Esophagus muscularis mucosa (tissue), 4 donors: ENCODE measurements at regions not wholly inside any gene's neighbourhood (a gene's known extent, or its start where the extent isn't known, plus 50 kb on each side); places are given as distances from the start of the nearest gene placed in this dataset.

Experiments used
- DNase-seq: peaks from one replicate; pipeline ENCODE4 v3.0.0-alpha.2; 2017; ENCODE audit errors: extremely low spot score
- H3K27ac ChIP-seq, 4 donors: fragments of 200-600 bp; sonication (generic); replicated peaks in 1 of 4; 1 replicate in 3 of 4; 2 replicates in 1 of 4; pipeline ENCODE4 v1.5.1; 2016 to 2019; ENCODE audit warnings: mild to moderate bottlenecking in 1 of 4
- H3K27me3 ChIP-seq, 4 donors: fragments of 200-600 bp; sonication (generic); one replicate each; pipeline versions ENCODE4 v1.5.1 to v1.6.0; 2016 to 2019
- H3K36me3 ChIP-seq, 4 donors: fragments of 200-600 bp; sonication (generic); one replicate each; pipeline ENCODE4 v1.5.1; 2016 to 2019
- H3K4me1 ChIP-seq, 4 donors: fragments of 200-600 bp; sonication (generic); one replicate each; pipeline ENCODE4 v1.5.1; 2016 to 2019
- H3K4me3 ChIP-seq, 4 donors: fragments of 200-600 bp; sonication (generic); 1 replicate in 2 of 4; 2 replicates in 2 of 4; pipeline ENCODE4 v1.5.1; 2016 to 2019; ENCODE audit warnings: mild to moderate bottlenecking in 4 of 4, moderate library complexity in 1 of 4
- H3K9me3 ChIP-seq, 4 donors: fragments of 200-600 bp; sonication (generic); 1 replicate in 3 of 4; 2 replicates in 1 of 4; pipeline ENCODE4 v1.5.1; 2016 to 2019
- CTCF ChIP-seq, 3 experiments: fragments of 200-600 bp in 2 of 3; fragments of 450-650 bp in 1 of 3; sonication (generic) in 2 of 3; IDR thresholded peaks; one replicate each; pipeline ENCODE4 v1.5.1; 2017 to 2019; ENCODE audit warnings: antibody characterized with exemption in 3 of 3, mild to moderate bottlenecking in 2 of 3, moderate library complexity in 1 of 3
- EP300 ChIP-seq: sonication (generic); formaldehyde crosslinking; IDR thresholded peaks from one replicate; pipeline ENCODE4 v1.6.1; 2017; ENCODE audit warnings: antibody characterized with exemption
- POLR2A ChIP-seq: fragments of 450-650 bp; IDR thresholded peaks from one replicate; pipeline ENCODE4 v1.6.1; 2017; ENCODE audit warnings: antibody characterized with exemption, moderate library complexity, mild to moderate bottlenecking, low read depth
- POLR2AphosphoS5 ChIP-seq, 2 donors: sonication (generic); formaldehyde crosslinking; IDR thresholded peaks; one replicate each; pipeline ENCODE4 v1.6.1; 2017; ENCODE audit warnings: antibody characterized with exemption in 2 of 2
- WGBS: methylation state at CpG from one replicate; pipeline ENCODE4 v1.1.5; 2018; 5-methylcytosine and 5-hydroxymethylcytosine counted together
- intact Hi-C: fragments of 100-400 bp; cut with DNase I; formaldehyde crosslinking; loops from one replicate; pipeline ENCODE4 v1.15.1; 2023

- Histone ChIP-seq H3K27me3 (peaks cover 0 to 16% (median 0%) of the 10 kb centered on the region in 4 donors), H3K36me3 (no peaks in the 10 kb centered on the region), H3K27ac (no peak overlapping the region), H3K4me1 (no peaks in the 10 kb centered on the region), H3K9me3 (peaks cover 0 to 8% (median 3%) of the 10 kb centered on the region in 4 donors), H3K4me3 (no peak overlapping the region)
- DNase-seq = no peak
- intact Hi-C loops = no loop called here
- TF ChIP-seq POLR2A (no peak), POLR2AphosphoS5 (IDR thresholded peaks at IDR 0.05) (no peak)
- WGBS = 85% methylated on average over 12 of the region's 12 CpGs
These were observed 82.5 kb upstream of the BAIAP2L1 start for GRCh38 chr7:98483276-98483963.

DNA sequence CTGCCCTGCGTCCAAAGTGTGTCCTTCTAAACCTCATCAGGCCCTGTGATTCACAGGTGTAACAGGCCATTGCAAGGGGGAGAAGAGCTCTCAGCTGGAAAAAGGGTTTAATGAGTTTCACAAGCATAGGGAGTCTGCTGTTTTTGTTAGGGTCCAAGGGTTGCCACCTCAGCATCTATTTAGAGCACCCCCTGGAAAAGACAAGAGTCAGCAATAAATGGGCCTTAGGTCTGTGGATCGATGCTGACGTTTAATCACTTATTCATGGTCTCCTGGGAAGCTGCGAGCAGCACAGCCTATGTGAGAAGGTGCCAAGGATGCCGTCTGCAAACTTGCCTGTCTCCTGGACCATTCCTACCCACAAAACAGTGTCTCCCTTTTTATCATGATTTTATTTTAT lies 78.4 kb upstream of the BAIAP2L1 start:
- intact Hi-C loops = no loop called here
- Histone ChIP-seq H3K27me3 (peaks cover 0 to 11% (median 0%) of the 10 kb centered on the region in 4 donors), H3K9me3 (peaks cover 0 to 8% (median 3%) of the 10 kb centered on the region in 4 donors), H3K4me3 (no peak overlapping the region), H3K36me3 (no peaks in the 10 kb centered on the region), H3K27ac (no peak overlapping the region), H3K4me1 (no peaks in the 10 kb centered on the region)
- no peak for TF ChIP-seq POLR2A
- TF ChIP-seq POLR2AphosphoS5 (IDR thresholded peaks at IDR 0.05) = no peak
- no peak for TF ChIP-seq CTCF (IDR thresholded peaks at IDR 0.05)
- TF ChIP-seq EP300 = no peak
- WGBS = 94% methylated on average over 5 of the region's 5 CpGs
- no peak for DNase-seq

DNA sequence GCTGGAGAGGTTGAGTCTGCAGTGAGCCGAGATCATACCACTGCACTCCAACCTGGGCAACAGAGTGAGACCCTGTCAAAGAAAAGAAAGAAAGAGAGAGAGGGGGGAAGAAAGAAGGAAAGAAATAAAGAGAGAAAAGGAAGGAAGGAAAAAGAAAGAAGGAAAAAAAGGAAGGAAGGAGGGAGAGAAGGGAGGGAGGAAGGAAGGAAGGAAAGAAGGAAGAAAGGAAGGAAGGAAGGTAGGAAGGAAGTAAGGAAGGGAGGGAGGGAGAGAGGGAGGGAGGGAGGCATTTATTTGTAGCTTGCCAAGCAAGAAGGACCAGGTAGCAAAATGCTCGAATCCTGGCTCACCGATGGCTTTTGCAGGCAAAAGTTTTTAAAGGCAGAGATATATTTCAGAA lies 74.5 kb upstream of the BAIAP2L1 start:
- Histone ChIP-seq H3K27ac (no peak overlapping the region), H3K4me3 (no peak overlapping the region), H3K4me1 (peaks cover 6 to 8% (median 7%) of the 10 kb centered on the region in 4 donors), H3K27me3 (peaks cover 0 to 33% (median 5%) of the 10 kb centered on the region in 4 donors), H3K36me3 (no peaks in the 10 kb centered on the region), H3K9me3 (peaks cover 0 to 2% (median 0%) of the 10 kb centered on the region in 4 donors)
- WGBS = 90% methylated on average over 3 of the region's 3 CpGs
- TF ChIP-seq CTCF (IDR thresholded peaks at IDR 0.05) = no peak
- TF ChIP-seq POLR2AphosphoS5 (IDR thresholded peaks at IDR 0.05) = no peak
- TF ChIP-seq EP300 = no peak
- no peak for TF ChIP-seq POLR2A
- intact Hi-C loops = no loop called here
- DNase-seq = no peak

GRCh38 chr7:98474558-98474957 lies 73.7 kb upstream of the BAIAP2L1 start:
- Histone ChIP-seq H3K9me3 (no peaks in the 10 kb centered on the region), H3K4me3 (no peak overlapping the region), H3K27ac (no peak overlapping the region), H3K27me3 (peaks cover 0 to 41% (median 7%) of the 10 kb centered on the region in 4 donors), H3K36me3 (no peaks in the 10 kb centered on the region), H3K4me1 (peaks cover 6 to 10% (median 9%) of the 10 kb centered on the region in 4 donors)
- 93% methylated on average over 7 of the region's 7 CpGs for WGBS
- intact Hi-C loops = no loop called here
- no peak for DNase-seq
- TF ChIP-seq POLR2A (no peak), EP300 (no peak), POLR2AphosphoS5 (IDR thresholded peaks at IDR 0.05) (no peak), CTCF (IDR thresholded peaks at IDR 0.05) (no peak)

- intact Hi-C loops = no loop called here
- Histone ChIP-seq H3K9me3 (peaks cover 0 to 7% (median 0%) of the 10 kb centered on the region in 4 donors), H3K27me3 (peaks cover 0 to 58% (median 9%) of the 10 kb centered on the region in 4 donors), H3K4me1 (peaks cover 6 to 10% (median 9%) of the 10 kb centered on the region in 4 donors), H3K4me3 (no peak overlapping the region), H3K36me3 (no peaks in the 10 kb centered on the region), H3K27ac (no peak overlapping the region)
- TF ChIP-seq EP300 (no peak), CTCF (IDR thresholded peaks at IDR 0.05) (no peak), POLR2A (no peak), POLR2AphosphoS5 (IDR thresholded peaks at IDR 0.05) (no peak)
- no peak for DNase-seq
- WGBS = 40% methylated on average over 8 of the region's 11 CpGs
These were observed 71.6 kb upstream of the BAIAP2L1 start for GRCh38 chr7:98472521-98472954.
